Activated CD4-positive, alpha-beta memory T cell treated with anti-CD3 and anti-CD28 coated beads for 36 hours (primary cell): ENCODE measurements at regions not wholly inside any gene's neighbourhood (a gene's known extent, or its start where the extent isn't known, plus 50 kb on each side); places are given as distances from the start of the nearest gene placed in this dataset.

Source experiments
- CTCF ChIA-PET: fragments of 350-600 bp; sonication (Branson Sonifier 250); formaldehyde crosslinking; loops from one replicate; lab custom pipeline; 2021; ENCODE audit warnings: antibody characterized with exemption, inconsistent platforms; lab: Charles Lee
- POLR2A ChIA-PET: fragments of 350-600 bp; sonication (Branson Sonifier 250); formaldehyde crosslinking; loops from one replicate; lab custom pipeline; 2021; ENCODE audit warnings: antibody characterized with exemption; lab: Charles Lee
- DNase-seq: peaks from one replicate; pipeline ENCODE4 v3.0.0-alpha.2; 2020
- H3K27ac Mint-ChIP-seq: one replicate; pipeline ENCODE4 v1.8.0; 2021; ENCODE audit warnings: mixed read lengths
- H3K27me3 Mint-ChIP-seq: one replicate; pipeline ENCODE4 v1.8.0; 2021; ENCODE audit warnings: mixed read lengths
- H3K36me3 Mint-ChIP-seq: one replicate; pipeline ENCODE4 v1.8.0; 2021; ENCODE audit warnings: mixed read lengths
- H3K4me1 Mint-ChIP-seq: one replicate; pipeline ENCODE4 v1.8.0; 2021; ENCODE audit warnings: low read depth, mixed read lengths
- H3K4me3 Mint-ChIP-seq: one replicate; pipeline ENCODE4 v1.8.0; 2021; ENCODE audit warnings: mild to moderate bottlenecking, mixed read lengths
- H3K9me3 Mint-ChIP-seq: one replicate; pipeline ENCODE4 v1.8.0; 2021; ENCODE audit warnings: mixed read lengths
- intact Hi-C: fragments of 100-400 bp; cut with micrococcal nuclease; formaldehyde crosslinking; loops from one replicate; pipeline ENCODE4 v1.15.1; 2023

DNA sequence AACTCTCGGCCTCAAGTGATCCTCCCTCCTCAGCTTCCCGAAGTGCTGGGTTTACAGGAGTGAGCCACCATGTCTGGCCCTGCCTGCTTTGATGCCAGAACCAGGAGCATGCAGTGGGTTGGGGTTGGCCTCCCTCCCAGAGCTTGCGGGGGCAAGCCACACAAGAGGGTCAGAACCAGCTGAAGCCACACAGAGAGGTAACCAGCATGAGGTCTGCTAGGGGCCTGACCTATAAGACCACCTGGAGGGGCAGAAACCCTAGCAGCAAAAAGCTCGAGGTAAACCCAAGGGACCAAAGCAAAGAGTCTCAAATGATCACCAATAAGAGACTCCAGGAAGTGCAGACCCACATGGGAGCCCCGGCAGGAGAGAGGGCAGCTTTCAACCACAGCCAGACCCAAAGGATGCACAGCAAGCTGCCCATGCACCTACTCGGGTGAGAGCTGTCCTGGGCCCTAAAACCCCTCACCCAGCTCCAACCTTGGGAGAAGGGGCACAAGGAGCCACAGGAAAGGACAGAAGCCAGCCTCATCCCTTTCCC is 81.2 kb downstream of the TOMM20 start:
- Mint-ChIP-seq H3K4me3 (peak overlapping the region; percentile 51), H3K27me3 (no peaks in the 10 kb centered on the region), H3K36me3 (no peaks in the 10 kb centered on the region), H3K9me3 (no peaks in the 10 kb centered on the region), H3K27ac (peak overlapping the region; percentile 96), H3K4me1 (peaks cover 69% of the 10 kb centered on the region)
- intact Hi-C loops: no loop called here
- ChIA-PET POLR2A (interaction anchor here (0.7 to 2.6 kb wide), 16 partner anchors 27 to 552 kb away, joined by 3 to 20 read pairs (median 4); partner anchors contain the start of gene IRF2BP2), CTCF (interaction anchor here (0.8 to 1.3 kb wide), 7 partner anchors 17 to 67 kb away, joined by 3 to 5 read pairs (median 3); no protein-coding TSS in a partner anchor)
- no peak for DNase-seq

DNA sequence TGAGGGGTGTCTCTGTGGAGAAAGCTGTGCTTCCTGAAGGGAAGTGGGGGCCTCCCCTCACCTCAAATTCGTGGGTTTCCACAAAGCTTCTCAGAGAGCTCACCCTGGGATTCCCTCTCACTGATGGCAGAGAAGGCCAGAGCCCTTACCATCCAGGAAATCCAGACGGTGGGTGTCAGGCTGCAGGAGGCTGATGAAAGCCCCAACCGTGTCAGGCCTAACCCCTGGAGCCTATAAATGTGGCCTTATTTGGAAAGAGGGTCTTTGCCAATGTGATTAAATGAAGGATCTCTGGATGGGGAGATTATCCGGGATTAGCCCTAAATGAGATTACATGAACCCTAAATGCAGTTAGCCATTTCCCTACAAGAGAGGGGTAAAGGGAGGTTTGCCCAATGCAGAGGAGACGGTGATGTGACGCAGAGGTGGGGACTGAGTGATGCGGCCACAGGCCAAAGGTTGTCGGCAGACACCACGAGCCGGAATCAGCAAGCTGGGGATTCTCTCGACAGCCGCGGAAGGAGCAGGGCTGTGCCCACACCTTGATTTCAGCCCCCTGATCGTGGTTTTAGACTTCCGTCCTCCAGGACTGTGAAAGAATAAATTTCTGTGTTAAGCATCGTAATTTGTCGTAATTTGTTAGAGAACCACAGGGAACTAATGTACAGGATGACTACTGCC is 82.6 kb downstream of the TOMM20 start:
- ChIA-PET POLR2A (interaction anchor here (1.6 to 1.8 kb wide), 3 partner anchors 30 to 65 kb away, joined by 4 to 5 read pairs (median 4); no protein-coding TSS in a partner anchor), CTCF (no interaction called here)
- Mint-ChIP-seq H3K36me3 (no peaks in the 10 kb centered on the region), H3K9me3 (no peaks in the 10 kb centered on the region), H3K27me3 (no peaks in the 10 kb centered on the region), H3K27ac (peak overlapping the region; percentile 91), H3K4me1 (peaks cover 61% of the 10 kb centered on the region), H3K4me3 (no peak overlapping the region)
- intact Hi-C loops: loop anchor here (1.0 to 2.0 kb wide), 3 partner anchors 29 to 545 kb away; no protein-coding TSS in a partner anchor
- DNase-seq: peak; percentile 6

- intact Hi-C loops: loop anchor here (1.0 to 2.0 kb wide), 3 partner anchors 30 to 544 kb away; no protein-coding TSS in a partner anchor
- Mint-ChIP-seq H3K9me3 (no peaks in the 10 kb centered on the region), H3K4me1 (peaks cover 59% of the 10 kb centered on the region), H3K27me3 (no peaks in the 10 kb centered on the region), H3K4me3 (no peak overlapping the region), H3K36me3 (no peaks in the 10 kb centered on the region), H3K27ac (peak overlapping the region; percentile 91)
- CTCF ChIA-PET: no interaction called here
- POLR2A ChIA-PET: interaction anchor here (1.2 to 1.8 kb wide), 4 partner anchors 29 to 435 kb away, joined by 3 to 5 read pairs (median 4); partner anchors contain the start of gene IRF2BP2
- peak; percentile 70 for DNase-seq
Observed at GRCh38 chr1:235045034-235045690, 83.5 kb downstream of the TOMM20 start.

DNA sequence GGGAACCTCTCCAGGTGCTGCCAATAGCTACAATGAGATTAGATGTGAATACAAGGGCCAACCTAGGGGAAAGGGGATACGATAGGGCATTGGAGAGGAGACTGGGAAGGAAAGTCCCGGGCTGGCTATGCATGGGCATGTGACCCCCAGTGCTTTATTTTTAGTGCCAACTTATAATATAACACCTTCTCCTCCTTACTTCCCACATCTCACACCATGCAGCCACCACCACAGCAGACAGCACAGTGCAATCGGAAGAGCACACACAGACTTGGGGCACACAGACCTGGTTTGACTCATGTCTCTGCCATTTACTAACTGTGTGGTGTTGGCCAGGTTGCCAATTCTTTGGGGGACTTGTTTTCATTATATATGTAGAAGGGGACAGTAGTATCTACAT is 85.4 kb downstream of the TOMM20 start:
- DNase-seq: no peak
- peaks cover 14% of the 10 kb centered on the region for H3K9me3 Mint-ChIP-seq
- H3K4me3 Mint-ChIP-seq: no peak overlapping the region
- intact Hi-C loops: no loop called here
- ChIA-PET CTCF (no interaction called here), POLR2A (interaction anchor here (0.7 kb wide), 1 partner anchor 21 kb away, joined by 3 read pairs; no protein-coding TSS in a partner anchor)
- H3K36me3 Mint-ChIP-seq: peaks cover 8% of the 10 kb centered on the region
- H3K4me1 Mint-ChIP-seq: peaks cover 47% of the 10 kb centered on the region
- no peaks in the 10 kb centered on the region for H3K27me3 Mint-ChIP-seq
- peak overlapping the region; percentile 26 for H3K27ac Mint-ChIP-seq

DNA sequence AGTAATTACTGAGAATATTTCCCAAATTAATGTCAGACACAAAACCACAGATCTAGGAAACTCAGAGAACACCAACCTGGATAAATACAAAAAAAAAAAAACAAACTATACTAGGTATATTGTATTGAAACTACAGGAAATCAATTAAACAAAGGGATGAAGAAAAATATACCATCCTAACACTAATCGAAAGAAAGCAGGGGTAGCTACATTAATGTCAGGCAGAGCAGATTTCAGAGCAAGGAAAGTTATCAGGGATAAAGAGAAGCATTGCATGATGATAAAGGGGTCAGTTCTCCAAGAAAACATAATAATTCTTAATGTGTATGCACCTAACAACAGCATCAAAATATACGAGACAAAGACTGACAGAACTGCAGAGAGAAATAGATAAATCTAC is 89.9 kb downstream of the TOMM20 start:
- Mint-ChIP-seq H3K36me3 (peaks cover 11% of the 10 kb centered on the region), H3K4me1 (peaks cover 17% of the 10 kb centered on the region), H3K4me3 (no peak overlapping the region), H3K27me3 (no peaks in the 10 kb centered on the region), H3K27ac (no peak overlapping the region), H3K9me3 (peaks cover 18% of the 10 kb centered on the region)
- ChIA-PET CTCF (no interaction called here), POLR2A (no interaction called here)
- intact Hi-C loops: no loop called here
- no peak for DNase-seq

DNA sequence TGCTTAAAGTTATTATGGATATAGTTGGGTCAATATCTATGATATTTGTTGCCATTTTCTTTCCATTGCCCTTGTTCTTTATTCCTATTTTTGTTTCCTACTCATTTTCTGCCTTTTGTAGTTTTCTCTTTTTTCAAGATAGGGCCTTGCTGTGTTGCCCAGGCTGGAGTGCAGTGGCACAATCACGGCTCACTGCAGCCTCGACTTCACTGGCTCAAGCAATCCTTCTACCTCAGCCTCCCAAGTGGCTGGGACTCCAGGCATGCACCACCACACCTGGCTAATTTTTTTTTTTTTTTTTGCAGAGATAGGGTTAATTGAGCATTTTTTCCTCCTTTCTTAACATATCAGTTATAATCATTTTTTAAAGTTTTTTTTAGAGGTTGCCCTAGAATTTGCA is 92.7 kb downstream of the TOMM20 start:
- CTCF ChIA-PET: no interaction called here
- DNase-seq: no peak
- Mint-ChIP-seq H3K27me3 (no peaks in the 10 kb centered on the region), H3K4me1 (peaks cover 15% of the 10 kb centered on the region), H3K27ac (no peak overlapping the region), H3K4me3 (no peak overlapping the region), H3K36me3 (peaks cover 11% of the 10 kb centered on the region), H3K9me3 (peaks cover 18% of the 10 kb centered on the region)
- intact Hi-C loops: no loop called here
- POLR2A ChIA-PET: no interaction called here

DNA sequence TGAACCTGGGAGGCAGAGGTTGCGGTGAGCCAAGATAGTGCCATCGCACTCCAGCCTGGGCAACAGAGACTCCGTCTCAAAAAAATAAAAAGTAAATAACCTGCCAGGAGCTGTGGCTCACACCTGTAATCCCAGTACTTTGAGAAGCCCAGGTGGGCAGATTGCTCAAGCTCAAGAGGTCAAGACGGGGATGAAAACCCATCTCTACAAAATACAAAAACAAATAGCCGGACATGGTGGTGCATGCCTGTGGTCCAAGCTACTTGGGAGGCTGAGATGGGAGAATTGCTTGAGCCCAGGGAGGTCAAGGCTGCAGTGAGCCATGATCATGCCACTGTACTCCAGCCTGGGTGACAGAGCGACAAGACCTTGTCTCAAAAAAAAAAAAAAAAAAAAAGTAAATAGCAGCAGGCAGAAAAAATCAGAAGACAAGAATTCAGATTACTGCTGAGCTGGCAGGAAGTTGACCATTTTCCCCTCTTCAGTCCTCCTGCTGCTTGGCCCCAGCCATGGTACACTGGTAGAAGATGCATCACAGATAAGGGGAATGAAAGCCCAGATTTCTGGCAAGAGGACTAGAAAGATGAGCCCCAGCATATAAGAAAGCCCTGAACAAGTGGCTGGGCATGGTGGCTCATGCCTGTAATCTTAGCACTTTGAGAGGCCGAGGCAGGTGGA is 97.6 kb downstream of the TOMM20 start:
- ChIA-PET CTCF (no interaction called here), POLR2A (no interaction called here)
- intact Hi-C loops: no loop called here
- Mint-ChIP-seq H3K27ac (no peak overlapping the region), H3K4me3 (no peak overlapping the region), H3K36me3 (peaks cover 2% of the 10 kb centered on the region), H3K9me3 (peaks cover 8% of the 10 kb centered on the region), H3K4me1 (peaks cover 21% of the 10 kb centered on the region), H3K27me3 (no peaks in the 10 kb centered on the region)
- peak; percentile 5 for DNase-seq

- ChIA-PET POLR2A (no interaction called here), CTCF (no interaction called here)
- Mint-ChIP-seq H3K27ac (no peak overlapping the region), H3K4me3 (no peak overlapping the region), H3K27me3 (no peaks in the 10 kb centered on the region), H3K9me3 (peaks cover 8% of the 10 kb centered on the region), H3K4me1 (peaks cover 27% of the 10 kb centered on the region), H3K36me3 (peaks cover 2% of the 10 kb centered on the region)
- intact Hi-C loops: no loop called here
- no peak for DNase-seq
Observed at GRCh38 chr1:235027862-235028250, 100.8 kb downstream of the TOMM20 start.

- intact Hi-C loops: no loop called here
- ChIA-PET POLR2A (interaction anchor here (0.6 kb wide), 1 partner anchor 55 kb away, joined by 3 read pairs; no protein-coding TSS in a partner anchor), CTCF (interaction anchor here (0.7 kb wide), 1 partner anchor 53 kb away, joined by 4 read pairs; no protein-coding TSS in a partner anchor)
- H3K27me3 Mint-ChIP-seq: no peaks in the 10 kb centered on the region
- H3K4me1 Mint-ChIP-seq: peaks cover 31% of the 10 kb centered on the region
- no peak overlapping the region for H3K4me3 Mint-ChIP-seq
- no peak overlapping the region for H3K27ac Mint-ChIP-seq
- H3K36me3 Mint-ChIP-seq: peaks cover 2% of the 10 kb centered on the region
- no peak for DNase-seq
- H3K9me3 Mint-ChIP-seq: peaks cover 8% of the 10 kb centered on the region
Observed at GRCh38 chr1:235027076-235027861, 101.4 kb downstream of the TOMM20 start.

GRCh38 chr1:235025422-235025984 is 103.1 kb downstream of the TOMM20 start:
- Mint-ChIP-seq H3K4me1 (peaks cover 27% of the 10 kb centered on the region), H3K9me3 (peaks cover 8% of the 10 kb centered on the region), H3K27me3 (no peaks in the 10 kb centered on the region), H3K36me3 (peaks cover 2% of the 10 kb centered on the region), H3K27ac (no peak overlapping the region), H3K4me3 (no peak overlapping the region)
- ChIA-PET POLR2A (interaction anchor here (1.5 to 2.0 kb wide), 2 partner anchors 9 to 56 kb away, joined by 4 read pairs; no protein-coding TSS in a partner anchor), CTCF (no interaction called here)
- intact Hi-C loops: no loop called here
- DNase-seq: no peak
